ENCODE measurements at regions not wholly inside any gene's neighbourhood (a gene's known extent, or its start where the extent isn't known, plus 50 kb on each side); places are given as distances from the start of the nearest gene placed in this dataset.

GRCh38 chr4:111957116-111957515 is 188.1 kb upstream of the FAM241A start:
- DNase-seq (ENCODE audit: low spot score) = no peak
- Histone ChIP-seq H3K27ac (ENCODE audit: low read depth in 1 of 2, low read length in 2 of 2) (no peak overlapping the region), H3K27me3 (ENCODE audit: control insufficient read depth in 4 of 4, insufficient read depth in 4 of 4, low read length in 3 of 4) (no peaks in the 10 kb centered on the region), H3K9ac (ENCODE audit: low read depth in 1 of 2, low read length in 2 of 2) (no peak overlapping the region), H3K36me3 (ENCODE audit: control insufficient read depth in 4 of 4, insufficient read depth in 3 of 4, low read depth in 1 of 4, low read length in 3 of 4) (no peaks in the 10 kb centered on the region), H3K4me1 (ENCODE audit: control insufficient read depth in 4 of 4, insufficient read depth in 4 of 4, low read length in 3 of 4) (no peaks in the 10 kb centered on the region), H3K4me3 (ENCODE audit: low read depth in 1 of 3, low read length in 3 of 3) (no peak overlapping the region), H3K9me3 (ENCODE audit: control insufficient read depth in 4 of 4, low read length in 3 of 4) (no peaks in the 10 kb centered on the region)
- WGBS = 38% methylated on average over 3 of the region's 3 CpGs
- TF ChIP-seq FOXA2 (IDR thresholded peaks at IDR 0.05) = no peak
- no peak for TF ChIP-seq FOXA1 (IDR thresholded peaks at IDR 0.05)
- TF ChIP-seq HNF4G (IDR thresholded peaks at IDR 0.05) = no peak
- TF ChIP-seq, protein P1, sequence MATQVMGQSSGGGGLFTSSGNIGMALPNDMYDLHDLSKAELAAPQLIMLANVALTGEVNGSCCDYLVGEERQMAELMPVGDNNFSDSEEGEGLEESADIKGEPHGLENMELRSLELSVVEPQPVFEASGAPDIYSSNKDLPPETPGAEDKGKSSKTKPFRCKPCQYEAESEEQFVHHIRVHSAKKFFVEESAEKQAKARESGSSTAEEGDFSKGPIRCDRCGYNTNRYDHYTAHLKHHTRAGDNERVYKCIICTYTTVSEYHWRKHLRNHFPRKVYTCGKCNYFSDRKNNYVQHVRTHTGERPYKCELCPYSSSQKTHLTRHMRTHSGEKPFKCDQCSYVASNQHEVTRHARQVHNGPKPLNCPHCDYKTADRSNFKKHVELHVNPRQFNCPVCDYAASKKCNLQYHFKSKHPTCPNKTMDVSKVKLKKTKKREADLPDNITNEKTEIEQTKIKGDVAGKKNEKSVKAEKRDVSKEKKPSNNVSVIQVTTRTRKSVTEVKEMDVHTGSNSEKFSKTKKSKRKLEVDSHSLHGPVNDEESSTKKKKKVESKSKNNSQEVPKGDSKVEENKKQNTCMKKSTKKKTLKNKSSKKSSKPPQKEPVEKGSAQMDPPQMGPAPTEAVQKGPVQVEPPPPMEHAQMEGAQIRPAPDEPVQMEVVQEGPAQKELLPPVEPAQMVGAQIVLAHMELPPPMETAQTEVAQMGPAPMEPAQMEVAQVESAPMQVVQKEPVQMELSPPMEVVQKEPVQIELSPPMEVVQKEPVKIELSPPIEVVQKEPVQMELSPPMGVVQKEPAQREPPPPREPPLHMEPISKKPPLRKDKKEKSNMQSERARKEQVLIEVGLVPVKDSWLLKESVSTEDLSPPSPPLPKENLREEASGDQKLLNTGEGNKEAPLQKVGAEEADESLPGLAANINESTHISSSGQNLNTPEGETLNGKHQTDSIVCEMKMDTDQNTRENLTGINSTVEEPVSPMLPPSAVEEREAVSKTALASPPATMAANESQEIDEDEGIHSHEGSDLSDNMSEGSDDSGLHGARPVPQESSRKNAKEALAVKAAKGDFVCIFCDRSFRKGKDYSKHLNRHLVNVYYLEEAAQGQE (IDR thresholded peaks at IDR 0.05) = no peak
- no peak for TF ChIP-seq SP1 (IDR thresholded peaks at IDR 0.05)
- no peak for TF ChIP-seq TAF1 (conservative IDR thresholded peaks at IDR 0.05)
- no peak for TF ChIP-seq CTCF (IDR thresholded peaks at IDR 0.05; ENCODE audit: low read depth, low read length, missing input control)
- TF ChIP-seq, protein P2, sequence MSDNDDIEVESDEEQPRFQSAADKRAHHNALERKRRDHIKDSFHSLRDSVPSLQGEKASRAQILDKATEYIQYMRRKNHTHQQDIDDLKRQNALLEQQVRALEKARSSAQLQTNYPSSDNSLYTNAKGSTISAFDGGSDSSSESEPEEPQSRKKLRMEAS (IDR thresholded peaks at IDR 0.05) = no peak
- TF ChIP-seq JUND (IDR thresholded peaks at IDR 0.05) = no peak
- TF ChIP-seq NR2F2 (IDR thresholded peaks at IDR 0.05) = no peak
- no peak for TF ChIP-seq RXRA (IDR thresholded peaks at IDR 0.05)
- TF ChIP-seq GABPA (IDR thresholded peaks at IDR 0.05 in 1 of 2, conservative IDR thresholded peaks at IDR 0.05 in 1 of 2) = no peak

GRCh38 chr4:111957997-111958396 is 187.3 kb upstream of the FAM241A start:
- Histone ChIP-seq H3K9ac (ENCODE audit: low read depth in 1 of 2, low read length in 2 of 2) (no peak overlapping the region), H3K27ac (ENCODE audit: low read depth in 1 of 2, low read length in 2 of 2) (no peak overlapping the region), H3K4me3 (ENCODE audit: low read depth in 1 of 3, low read length in 3 of 3) (no peak overlapping the region), H3K36me3 (ENCODE audit: control insufficient read depth in 4 of 4, insufficient read depth in 3 of 4, low read depth in 1 of 4, low read length in 3 of 4) (no peaks in the 10 kb centered on the region), H3K4me1 (ENCODE audit: control insufficient read depth in 4 of 4, insufficient read depth in 4 of 4, low read length in 3 of 4) (no peaks in the 10 kb centered on the region), H3K27me3 (ENCODE audit: control insufficient read depth in 4 of 4, insufficient read depth in 4 of 4, low read length in 3 of 4) (no peaks in the 10 kb centered on the region), H3K9me3 (ENCODE audit: control insufficient read depth in 4 of 4, low read length in 3 of 4) (no peaks in the 10 kb centered on the region)
- 75% methylated on average over 1 of the region's 1 CpG for WGBS
- DNase-seq (ENCODE audit: low spot score) = no peak
- TF ChIP-seq CTCF (IDR thresholded peaks at IDR 0.05; ENCODE audit: low read depth, low read length, missing input control) = no peak
- TF ChIP-seq, protein P2 (IDR thresholded peaks at IDR 0.05) = no peak
- no peak for TF ChIP-seq RXRA (IDR thresholded peaks at IDR 0.05)
- no peak for TF ChIP-seq YY1 (IDR thresholded peaks at IDR 0.05)
- no peak for TF ChIP-seq ZBTB33 (IDR thresholded peaks at IDR 0.05)
- no peak for TF ChIP-seq EGR1 (IDR thresholded peaks at IDR 0.05; ENCODE audit: low read depth in 2 of 2)
- TF ChIP-seq GABPA (IDR thresholded peaks at IDR 0.05 in 1 of 2, conservative IDR thresholded peaks at IDR 0.05 in 1 of 2) = no peak
- no peak for TF ChIP-seq FOXA1 (IDR thresholded peaks at IDR 0.05)
- no peak for TF ChIP-seq JUND (IDR thresholded peaks at IDR 0.05)
- no peak for TF ChIP-seq TAF1 (conservative IDR thresholded peaks at IDR 0.05)
- TF ChIP-seq SP1 (IDR thresholded peaks at IDR 0.05) = no peak
- no peak for TF ChIP-seq ATF3 (IDR thresholded peaks at IDR 0.05)
- TF ChIP-seq HNF4G (IDR thresholded peaks at IDR 0.05) = no peak
- TF ChIP-seq FOXA2 (IDR thresholded peaks at IDR 0.05) = no peak
- TF ChIP-seq RAD21 (IDR thresholded peaks at IDR 0.05) = no peak
- TF ChIP-seq, protein P1 (IDR thresholded peaks at IDR 0.05) = no peak
- no peak for TF ChIP-seq NR2F2 (IDR thresholded peaks at IDR 0.05)

Measured in liver (tissue), 8 donors.